CD4-positive, alpha-beta T cell (primary cell): ENCODE measurements at regions not wholly inside any gene's neighbourhood (a gene's known extent, or its start where the extent isn't known, plus 50 kb on each side); places are given as distances from the start of the nearest gene placed in this dataset.

ENCODE experiments used
- ATAC-seq: fragments of 200-7000 bp; cut with Tn5 transposase; one replicate; pipeline ENCODE4 v1.10.0; 2022; ENCODE audit warnings: mild to moderate bottlenecking; ENCODE audit not compliant: poor library complexity
- CTCF ChIA-PET: fragments of 350-600 bp; sonication (Branson Sonifier 250); formaldehyde crosslinking; loops from one replicate; lab custom pipeline; 2021; ENCODE audit warnings: antibody characterized with exemption, inconsistent platforms; lab: Charles Lee
- POLR2A ChIA-PET: fragments of 350-600 bp; sonication (Branson Sonifier 250); formaldehyde crosslinking; loops from one replicate; lab custom pipeline; 2021; ENCODE audit warnings: antibody characterized with exemption, inconsistent platforms; lab: Charles Lee
- DNase-seq, 14 experiments: peaks; one replicate each; pipeline ENCODE4 v3.0.0-alpha.2; 2013 to 2020; ENCODE audit warnings: mixed read lengths in 2 of 14
- H3K27ac ChIP-seq, 2 donors: one replicate each; pipeline versions ENCODE4 v1.5.1 to v1.7.0; 2013; ENCODE audit warnings: low read length in 2 of 2, low read depth in 1 of 2, mild to moderate bottlenecking in 1 of 2
- H3K27me3 ChIP-seq, 2 experiments: 1 replicate in 1 of 2; 2 replicates in 1 of 2; pipeline versions ENCODE4 v1.6.1 to v1.7.0; 2013; ENCODE audit warnings: low read length in 2 of 2, control low read depth in 1 of 2, mild to moderate bottlenecking in 1 of 2, moderate library complexity in 1 of 2; ENCODE audit not compliant: insufficient read depth in 2 of 2, control insufficient read depth in 1 of 2
- H3K36me3 ChIP-seq: one replicate; pipeline ENCODE4 v1.6.1; 2013; ENCODE audit warnings: low read length, control low read depth; ENCODE audit not compliant: insufficient read depth
- H3K4me1 ChIP-seq: one replicate; pipeline ENCODE4 v1.6.1; 2013; ENCODE audit warnings: low read length, control low read depth; ENCODE audit not compliant: insufficient read depth
- H3K4me3 ChIP-seq: one replicate; pipeline ENCODE4 v1.5.1; 2013; ENCODE audit warnings: mild to moderate bottlenecking, low read length, moderate library complexity
- H3K9me3 ChIP-seq, 2 experiments: 1 replicate in 1 of 2; 2 replicates in 1 of 2; pipeline versions ENCODE4 v1.6.1 to v1.7.0; 2013; ENCODE audit warnings: low read length in 2 of 2, mild to moderate bottlenecking in 2 of 2, control low read depth in 1 of 2, moderate library complexity in 1 of 2; ENCODE audit not compliant: control insufficient read depth in 1 of 2, insufficient read depth in 1 of 2
- H3K27ac Mint-ChIP-seq: one replicate; pipeline ENCODE4 v1.8.0; 2020; ENCODE audit warnings: mixed read lengths
- H3K27me3 Mint-ChIP-seq: one replicate; pipeline ENCODE4 v1.8.0; 2021; ENCODE audit warnings: mixed read lengths
- H3K36me3 Mint-ChIP-seq: one replicate; pipeline ENCODE4 v1.8.0; 2021; ENCODE audit warnings: low read depth, mixed read lengths
- H3K4me1 Mint-ChIP-seq: one replicate; pipeline ENCODE4 v1.8.0; 2021; ENCODE audit warnings: low read depth, mixed read lengths
- H3K4me3 Mint-ChIP-seq: one replicate; pipeline ENCODE4 v1.8.0; 2020; ENCODE audit warnings: mild to moderate bottlenecking, mixed read lengths
- H3K9me3 Mint-ChIP-seq: one replicate; pipeline ENCODE4 v1.8.0; 2020; ENCODE audit warnings: mixed read lengths
- CTCF ChIP-seq: fragments of 200-600 bp; IDR thresholded peaks from one replicate; pipeline ENCODE4 v1.8.0; 2022; ENCODE audit warnings: antibody characterized with exemption, mild to moderate bottlenecking
- intact Hi-C, 2 experiments: fragments of 100-400 bp; cut with DNase I in 1 of 2; cut with micrococcal nuclease in 1 of 2; formaldehyde crosslinking; loops; one replicate each; pipeline versions ENCODE4 v1.15.1 to v1.9.0; 2023 to 2025; cut with DNase I, micrococcal nuclease

- Histone ChIP-seq H3K27ac (no peak overlapping the region), H3K27me3 (peaks cover 0 to 5% of the 10 kb centered on the region in 2 experiments), H3K4me3 (no peak overlapping the region), H3K9me3 (no peaks in the 10 kb centered on the region), H3K36me3 (no peaks in the 10 kb centered on the region), H3K4me1 (no peaks in the 10 kb centered on the region)
- TF ChIP-seq CTCF = no peak
- H3K27ac Mint-ChIP-seq = no peak overlapping the region
- ChIA-PET CTCF (interaction anchor here (1.2 kb wide), 1 partner anchor 8 kb away, joined by 3 read pairs; no protein-coding TSS in a partner anchor), POLR2A (interaction anchor here (0.6 kb wide), 2 partner anchors 442 to 1089 kb away, joined by 3 read pairs; no protein-coding TSS in a partner anchor)
- DNase-seq (no peak), ATAC-seq (no peak)
- H3K4me3 Mint-ChIP-seq = no peak overlapping the region
- intact Hi-C loops = loop anchor here (5.0 to 10.0 kb wide), 3 partner anchors 858 to 1503 kb away; no protein-coding TSS in a partner anchor
- H3K36me3 Mint-ChIP-seq = no peaks in the 10 kb centered on the region
- H3K27me3 Mint-ChIP-seq = peaks cover 38% of the 10 kb centered on the region
- no peaks in the 10 kb centered on the region for H3K4me1 Mint-ChIP-seq
- H3K9me3 Mint-ChIP-seq = no peaks in the 10 kb centered on the region
These were observed 243.2 kb downstream of the PTBP2 start for GRCh38 chr1:96964761-96965160.

GRCh38 chr1:96966536-96967138 is 245.1 kb downstream of the PTBP2 start:
- peaks cover 57% of the 10 kb centered on the region for H3K27me3 Mint-ChIP-seq
- TF ChIP-seq CTCF = peak; percentile 95
- CTCF ChIA-PET = no interaction called here
- H3K4me3 ChIP-seq = no peak overlapping the region
- no peak overlapping the region for H3K27ac Mint-ChIP-seq
- no peaks in the 10 kb centered on the region for H3K4me1 ChIP-seq
- POLR2A ChIA-PET = no interaction called here
- no peak overlapping the region for H3K27ac ChIP-seq
- H3K9me3 ChIP-seq = no peaks in the 10 kb centered on the region
- H3K4me3 Mint-ChIP-seq = no peak overlapping the region
- H3K9me3 Mint-ChIP-seq = no peaks in the 10 kb centered on the region
- intact Hi-C loops = loop anchor here (1.0 to 10.0 kb wide), 5 partner anchors 856 to 1501 kb away; no protein-coding TSS in a partner anchor
- no peaks in the 10 kb centered on the region for H3K36me3 Mint-ChIP-seq
- peaks cover 3 to 5% of the 10 kb centered on the region in 2 experiments for H3K27me3 ChIP-seq
- no peaks in the 10 kb centered on the region for H3K4me1 Mint-ChIP-seq
- ATAC-seq = peak; percentile 62
- peak; percentile 53 to 80 (median 66) for DNase-seq
- no peaks in the 10 kb centered on the region for H3K36me3 ChIP-seq

- H3K4me3 ChIP-seq = no peak overlapping the region
- no peaks in the 10 kb centered on the region for H3K9me3 Mint-ChIP-seq
- no peak overlapping the region for H3K4me3 Mint-ChIP-seq
- intact Hi-C loops = loop anchor here (1.0 to 10.0 kb wide), 4 partner anchors 855 to 1500 kb away; no protein-coding TSS in a partner anchor
- DNase-seq (no peak), ATAC-seq (no peak)
- ChIA-PET CTCF (no interaction called here), POLR2A (no interaction called here)
- H3K27ac Mint-ChIP-seq = no peak overlapping the region
- no peaks in the 10 kb centered on the region for H3K36me3 Mint-ChIP-seq
- H3K9me3 ChIP-seq = no peaks in the 10 kb centered on the region
- H3K27ac ChIP-seq = no peak overlapping the region
- H3K4me1 Mint-ChIP-seq = no peaks in the 10 kb centered on the region
- H3K27me3 ChIP-seq = peaks cover 3 to 5% of the 10 kb centered on the region in 2 experiments
- no peaks in the 10 kb centered on the region for H3K4me1 ChIP-seq
- H3K36me3 ChIP-seq = no peaks in the 10 kb centered on the region
- H3K27me3 Mint-ChIP-seq = peaks cover 53% of the 10 kb centered on the region
- no peak for TF ChIP-seq CTCF
These were observed 245.7 kb downstream of the PTBP2 start for GRCh38 chr1:96967311-96967710.
